ENCODE measurements at regions not wholly inside any gene's neighbourhood (a gene's known extent, or its start where the extent isn't known, plus 50 kb on each side); places are given as distances from the start of the nearest gene placed in this dataset.

GRCh38 chr2:215805493-215805892 lies 207.9 kb downstream of the MREG start:
- no peak for ATAC-seq
- Histone ChIP-seq H3K4me3 (ENCODE audit: low read depth in 2 of 2, low read length in 2 of 2) (no peak overlapping the region), H3K4me1 (ENCODE audit: control insufficient read depth, insufficient read depth, low read length) (no peaks in the 10 kb centered on the region), H3K9me3 (ENCODE audit: control insufficient read depth, insufficient read depth, low read depth, low read length) (no peaks in the 10 kb centered on the region; the same call in 1 of the 2 replicates), H3K27me3 (ENCODE audit: control insufficient read depth, insufficient read depth, low read length) (no peaks in the 10 kb centered on the region), H3K27ac (ENCODE audit: low read length) (no peak overlapping the region), H3K36me3 (ENCODE audit: control insufficient read depth, insufficient read depth, low read length) (no peaks in the 10 kb centered on the region)
- in situ Hi-C loops (cut with HindIII; ENCODE audit: low pct_unique_long_range_greater_than_20kb, low sequenced_read_pairs) = no loop called here
- TF ChIP-seq, protein P1, sequence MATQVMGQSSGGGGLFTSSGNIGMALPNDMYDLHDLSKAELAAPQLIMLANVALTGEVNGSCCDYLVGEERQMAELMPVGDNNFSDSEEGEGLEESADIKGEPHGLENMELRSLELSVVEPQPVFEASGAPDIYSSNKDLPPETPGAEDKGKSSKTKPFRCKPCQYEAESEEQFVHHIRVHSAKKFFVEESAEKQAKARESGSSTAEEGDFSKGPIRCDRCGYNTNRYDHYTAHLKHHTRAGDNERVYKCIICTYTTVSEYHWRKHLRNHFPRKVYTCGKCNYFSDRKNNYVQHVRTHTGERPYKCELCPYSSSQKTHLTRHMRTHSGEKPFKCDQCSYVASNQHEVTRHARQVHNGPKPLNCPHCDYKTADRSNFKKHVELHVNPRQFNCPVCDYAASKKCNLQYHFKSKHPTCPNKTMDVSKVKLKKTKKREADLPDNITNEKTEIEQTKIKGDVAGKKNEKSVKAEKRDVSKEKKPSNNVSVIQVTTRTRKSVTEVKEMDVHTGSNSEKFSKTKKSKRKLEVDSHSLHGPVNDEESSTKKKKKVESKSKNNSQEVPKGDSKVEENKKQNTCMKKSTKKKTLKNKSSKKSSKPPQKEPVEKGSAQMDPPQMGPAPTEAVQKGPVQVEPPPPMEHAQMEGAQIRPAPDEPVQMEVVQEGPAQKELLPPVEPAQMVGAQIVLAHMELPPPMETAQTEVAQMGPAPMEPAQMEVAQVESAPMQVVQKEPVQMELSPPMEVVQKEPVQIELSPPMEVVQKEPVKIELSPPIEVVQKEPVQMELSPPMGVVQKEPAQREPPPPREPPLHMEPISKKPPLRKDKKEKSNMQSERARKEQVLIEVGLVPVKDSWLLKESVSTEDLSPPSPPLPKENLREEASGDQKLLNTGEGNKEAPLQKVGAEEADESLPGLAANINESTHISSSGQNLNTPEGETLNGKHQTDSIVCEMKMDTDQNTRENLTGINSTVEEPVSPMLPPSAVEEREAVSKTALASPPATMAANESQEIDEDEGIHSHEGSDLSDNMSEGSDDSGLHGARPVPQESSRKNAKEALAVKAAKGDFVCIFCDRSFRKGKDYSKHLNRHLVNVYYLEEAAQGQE (IDR thresholded peaks at IDR 0.05; ENCODE audit: insufficient read depth in 1 of 2, low read depth in 2 of 2, low read length in 1 of 2) = no peak
- TF ChIP-seq TCF7L2 (IDR thresholded peaks at IDR 0.05; ENCODE audit: low read depth, low read length) (no peak), CTCF (IDR thresholded peaks at IDR 0.05) (no peak), POLR2AphosphoS5 (IDR thresholded peaks at IDR 0.05; ENCODE audit: low read depth, low read length) (no peak), SIN3A (IDR thresholded peaks at IDR 0.05; ENCODE audit: borderline replicate concordance, insufficient read depth, low read depth, low read length) (no peak)
- no peak for DNase-seq (ENCODE audit: low read depth, low spot score)
- POLR2A ChIA-PET = no interaction called here
- intact Hi-C loops (cut with micrococcal nuclease; ENCODE audit: unreplicated experiment) = no loop called here
- no TSS peak for BruUV-seq (replicated peaks)
- CTCF ChIA-PET = no interaction called here

DNA sequence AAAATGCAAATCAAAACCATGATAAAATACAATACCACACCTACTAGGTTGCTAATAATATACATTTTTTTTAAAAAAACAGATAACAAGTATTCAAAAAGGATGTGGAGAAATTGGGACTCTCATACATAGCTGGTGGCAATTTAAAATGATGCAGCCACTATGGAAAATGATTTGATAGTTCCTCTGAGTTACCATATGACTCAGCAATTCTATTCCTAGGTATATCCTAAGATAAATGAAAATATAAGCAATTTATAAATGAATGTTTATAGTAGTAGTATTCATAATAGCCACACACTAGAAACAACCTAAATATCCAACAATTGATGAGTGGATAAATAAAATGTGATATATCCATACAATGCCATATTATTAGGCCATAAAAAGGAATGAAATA lies 210.2 kb downstream of the MREG start:
- in situ Hi-C loops (cut with HindIII; ENCODE audit: low pct_unique_long_range_greater_than_20kb, low sequenced_read_pairs) (no loop called here), intact Hi-C loops (cut with micrococcal nuclease; ENCODE audit: unreplicated experiment) (no loop called here)
- BruUV-seq (replicated peaks) = no TSS peak
- H3K4me3 ChIP-seq (ENCODE audit: low read depth in 2 of 2, low read length in 2 of 2) = no peak overlapping the region
- H3K4me1 ChIP-seq (ENCODE audit: control insufficient read depth, insufficient read depth, low read length) = no peaks in the 10 kb centered on the region
- no peak for TF ChIP-seq TCF7L2 (IDR thresholded peaks at IDR 0.05; ENCODE audit: low read depth, low read length)
- TF ChIP-seq CTCF (IDR thresholded peaks at IDR 0.05) = no peak
- TF ChIP-seq, protein P1 (IDR thresholded peaks at IDR 0.05; ENCODE audit: insufficient read depth in 1 of 2, low read depth in 2 of 2, low read length in 1 of 2) = no peak
- TF ChIP-seq POLR2AphosphoS5 (IDR thresholded peaks at IDR 0.05; ENCODE audit: low read depth, low read length) = no peak
- TF ChIP-seq SIN3A (IDR thresholded peaks at IDR 0.05; ENCODE audit: borderline replicate concordance, insufficient read depth, low read depth, low read length) = no peak
- no peaks in the 10 kb centered on the region for H3K36me3 ChIP-seq (ENCODE audit: control insufficient read depth, insufficient read depth, low read length)
- DNase-seq (ENCODE audit: low read depth, low spot score) (no peak), ATAC-seq (no peak)
- CTCF ChIA-PET = no interaction called here
- H3K27ac ChIP-seq (ENCODE audit: low read length) = no peak overlapping the region
- H3K27me3 ChIP-seq (ENCODE audit: control insufficient read depth, insufficient read depth, low read length) = no peaks in the 10 kb centered on the region
- H3K9me3 ChIP-seq (ENCODE audit: control insufficient read depth, insufficient read depth, low read depth, low read length) = no peaks in the 10 kb centered on the region; the same call in 1 of the 2 replicates
- POLR2A ChIA-PET = no interaction called here
